ENCODE measurements at regions not wholly inside any gene's neighbourhood (a gene's known extent, or its start where the extent isn't known, plus 50 kb on each side); places are given as distances from the start of the nearest gene placed in this dataset.

- DNase-seq (ENCODE audit: low read depth, low spot score): no peak
Measured at GRCh38 chr1:194289569-194290266, 1103.3 kb upstream of the B3GALT2 start.

- DNase-seq (ENCODE audit: low read depth, low spot score): no peak
Measured at GRCh38 chr1:194288238-194288637, 1101.8 kb upstream of the B3GALT2 start.

- DNase-seq (ENCODE audit: low read depth, low spot score): no peak
Measured at GRCh38 chr1:194281376-194281775, 1095.0 kb upstream of the B3GALT2 start.

- no peak for DNase-seq (ENCODE audit: low read depth, low spot score)
Measured at GRCh38 chr1:194280463-194280862, 1094.0 kb upstream of the B3GALT2 start.

GRCh38 chr1:194279975-194280374, 1093.6 kb upstream of the B3GALT2 start:
- no peak for DNase-seq (ENCODE audit: low read depth, low spot score)

- no peak for DNase-seq (ENCODE audit: low read depth, low spot score)
Measured at GRCh38 chr1:194277927-194278326, 1091.5 kb upstream of the B3GALT2 start.

- no peak for DNase-seq (ENCODE audit: low read depth, low spot score)
Measured at GRCh38 chr1:194273660-194274059, 1087.2 kb upstream of the B3GALT2 start.

- no peak for DNase-seq (ENCODE audit: low read depth, low spot score)
Measured at GRCh38 chr1:194268839-194269238, 1082.4 kb upstream of the B3GALT2 start.

- DNase-seq (ENCODE audit: low read depth, low spot score): no peak
Measured at GRCh38 chr1:194267021-194267420, 1080.6 kb upstream of the B3GALT2 start.

GRCh38 chr1:194256010-194256409, 1069.6 kb upstream of the B3GALT2 start:
- no peak for DNase-seq (ENCODE audit: low read depth, low spot score)

GRCh38 chr1:194252199-194252598, 1065.8 kb upstream of the B3GALT2 start:
- DNase-seq (ENCODE audit: low read depth, low spot score): no peak

GRCh38 chr1:194241215-194241614, 1054.8 kb upstream of the B3GALT2 start:
- no peak for DNase-seq (ENCODE audit: low read depth, low spot score)

GRCh38 chr1:194233069-194233468, 1046.7 kb upstream of the B3GALT2 start:
- no peak for DNase-seq (ENCODE audit: low read depth, low spot score)

GRCh38 chr1:194230351-194231144, 1044.1 kb upstream of the B3GALT2 start:
- DNase-seq (ENCODE audit: low read depth, low spot score): no peak

GRCh38 chr1:194228427-194228826, 1042.0 kb upstream of the B3GALT2 start:
- DNase-seq (ENCODE audit: low read depth, low spot score): no peak

GRCh38 chr1:194227161-194227560, 1040.7 kb upstream of the B3GALT2 start:
- no peak for DNase-seq (ENCODE audit: low read depth, low spot score)

- DNase-seq (ENCODE audit: low read depth, low spot score): no peak
Measured at GRCh38 chr1:194225821-194226220, 1039.4 kb upstream of the B3GALT2 start.

- DNase-seq (ENCODE audit: low read depth, low spot score): no peak
Measured at GRCh38 chr1:194223596-194223995, 1037.2 kb upstream of the B3GALT2 start.

GRCh38 chr1:194215448-194215847, 1029.0 kb upstream of the B3GALT2 start:
- DNase-seq (ENCODE audit: low read depth, low spot score): no peak

GRCh38 chr1:194214735-194215134, 1028.3 kb upstream of the B3GALT2 start:
- DNase-seq (ENCODE audit: low read depth, low spot score): no peak

- DNase-seq (ENCODE audit: low read depth, low spot score): no peak
Measured at GRCh38 chr1:194209920-194210319, 1023.5 kb upstream of the B3GALT2 start.

- DNase-seq (ENCODE audit: low read depth, low spot score): no peak
Measured at GRCh38 chr1:194208674-194209073, 1022.3 kb upstream of the B3GALT2 start.

GRCh38 chr1:194196562-194196961, 1010.1 kb upstream of the B3GALT2 start:
- no peak for DNase-seq (ENCODE audit: low read depth, low spot score)
